Thoracic aorta (tissue), 2 donors: ENCODE measurements at regions not wholly inside any gene's neighbourhood (a gene's known extent, or its start where the extent isn't known, plus 50 kb on each side); places are given as distances from the start of the nearest gene placed in this dataset.

Experiments
- ATAC-seq: fragments of 150-250 bp; one replicate; pipeline ENCODE4 v1.8.0; 2017; ENCODE audit warnings: low read depth; ENCODE audit not compliant: insufficient number of reproducible peaks, low FRiP score
- DNase-seq: peaks from one replicate; pipeline ENCODE4 v3.0.0-alpha.2; 2020; ENCODE audit warnings: low spot score
- H3K27ac ChIP-seq, 2 donors: fragments of 200-600 bp; sonication (generic); 1 replicate in 1 of 2; 2 replicates in 1 of 2; pipeline ENCODE4 v1.5.1; 2016; ENCODE audit warnings: mild to moderate bottlenecking in 2 of 2, moderate library complexity in 2 of 2
- H3K27me3 ChIP-seq: fragments of 200-600 bp; sonication (generic); replicated peaks from 2 replicates; pipeline ENCODE4 v1.6.0; 2016; ENCODE audit warnings: mild to moderate bottlenecking; ENCODE audit not compliant: insufficient read depth
- H3K36me3 ChIP-seq: fragments of 200-600 bp; sonication (generic); one replicate; pipeline ENCODE4 v1.5.1; 2016
- H3K4me1 ChIP-seq, 2 donors: fragments of 200-600 bp; sonication (generic); 1 replicate in 1 of 2; 2 replicates in 1 of 2; pipeline versions ENCODE4 v1.5.1 to v1.6.0; 2016; ENCODE audit warnings: low read depth in 2 of 2, mild to moderate bottlenecking in 1 of 2; ENCODE audit not compliant: control insufficient read depth in 1 of 2
- H3K4me3 ChIP-seq: fragments of 200-600 bp; sonication (generic); 2 replicates; pipeline ENCODE4 v1.5.1; 2016; ENCODE audit warnings: mild to moderate bottlenecking
- H3K9me3 ChIP-seq: fragments of 200-600 bp; sonication (generic); 2 replicates; pipeline ENCODE4 v1.5.1; 2016
- TF ChIP-seq, protein P1 (sequence below): fragments of 200-600 bp; sonication (generic); IDR thresholded peaks from one replicate; pipeline ENCODE4 v1.5.1; 2019; ENCODE audit warnings: antibody characterized with exemption

DNA sequence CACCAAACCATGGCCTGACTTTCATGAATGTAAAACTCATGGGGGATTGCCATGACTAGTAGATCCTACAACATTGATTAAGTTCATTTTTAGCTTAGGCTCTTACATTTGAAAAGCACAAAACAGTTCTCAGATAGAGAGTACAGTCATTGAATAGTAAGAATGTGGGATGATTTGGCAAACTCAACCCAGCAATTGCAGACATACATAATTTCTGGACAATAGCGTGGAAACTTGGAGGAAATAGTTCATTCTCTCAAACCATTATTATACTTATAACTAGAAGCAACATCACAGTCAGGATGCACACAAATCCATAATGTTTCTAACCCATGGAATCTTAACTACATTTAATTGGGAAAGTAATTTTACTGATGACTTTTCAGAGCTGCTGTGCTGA lies 598.2 kb downstream of the LMO4 start:
- ATAC-seq = no peak
- Histone ChIP-seq H3K4me1 (peaks cover 0 to 9% of the 10 kb centered on the region in 2 donors), H3K4me3 (no peak overlapping the region)

DNA sequence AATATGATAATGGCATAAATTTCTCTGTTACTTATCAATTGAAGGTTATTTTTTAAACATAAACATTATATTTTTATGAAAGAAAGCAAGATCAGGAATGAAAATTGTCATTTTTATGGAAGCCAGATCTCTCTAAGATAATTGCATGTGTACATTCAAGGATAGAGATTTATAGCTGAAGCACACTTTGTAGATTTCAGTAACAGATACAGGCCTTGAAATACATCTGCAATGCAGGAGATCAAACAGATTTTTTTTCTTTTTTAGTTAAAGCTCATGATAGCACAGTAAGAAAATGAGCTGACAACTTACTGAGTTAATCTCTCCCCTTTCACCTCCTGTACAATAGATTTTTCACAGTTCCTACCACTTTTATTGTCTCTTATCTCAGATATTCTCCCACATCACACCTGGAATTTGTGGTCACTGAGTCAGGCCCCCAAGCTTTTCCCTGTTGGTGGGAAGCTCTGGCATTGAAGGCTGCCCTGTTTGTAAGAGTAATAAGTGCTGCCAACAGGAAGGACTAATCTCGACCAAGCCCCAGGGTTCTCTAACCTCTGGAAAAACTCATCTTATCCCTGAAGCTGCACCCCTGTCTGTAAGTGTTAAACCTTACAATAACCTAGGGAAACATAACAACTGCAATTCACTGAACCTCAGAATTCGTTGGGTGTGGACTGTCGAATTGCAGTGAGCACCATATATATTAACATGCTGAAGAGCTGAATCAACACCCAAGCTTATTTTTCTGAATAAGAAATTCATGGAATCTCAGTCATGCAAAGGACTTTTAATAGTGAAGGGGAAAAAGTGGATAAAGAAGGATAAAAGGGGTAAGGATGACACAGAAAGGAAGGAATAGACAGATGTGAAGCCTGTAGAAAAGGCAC lies 599.0 kb downstream of the LMO4 start:
- H3K4me1 ChIP-seq = peaks cover 0 to 9% of the 10 kb centered on the region in 2 donors
- DNase-seq = no peak
- H3K4me3 ChIP-seq = no peak overlapping the region
- no peak overlapping the region for H3K27ac ChIP-seq
- H3K9me3 ChIP-seq = no peaks in the 10 kb centered on the region
- no peaks in the 10 kb centered on the region for H3K27me3 ChIP-seq
- TF ChIP-seq, protein P1, sequence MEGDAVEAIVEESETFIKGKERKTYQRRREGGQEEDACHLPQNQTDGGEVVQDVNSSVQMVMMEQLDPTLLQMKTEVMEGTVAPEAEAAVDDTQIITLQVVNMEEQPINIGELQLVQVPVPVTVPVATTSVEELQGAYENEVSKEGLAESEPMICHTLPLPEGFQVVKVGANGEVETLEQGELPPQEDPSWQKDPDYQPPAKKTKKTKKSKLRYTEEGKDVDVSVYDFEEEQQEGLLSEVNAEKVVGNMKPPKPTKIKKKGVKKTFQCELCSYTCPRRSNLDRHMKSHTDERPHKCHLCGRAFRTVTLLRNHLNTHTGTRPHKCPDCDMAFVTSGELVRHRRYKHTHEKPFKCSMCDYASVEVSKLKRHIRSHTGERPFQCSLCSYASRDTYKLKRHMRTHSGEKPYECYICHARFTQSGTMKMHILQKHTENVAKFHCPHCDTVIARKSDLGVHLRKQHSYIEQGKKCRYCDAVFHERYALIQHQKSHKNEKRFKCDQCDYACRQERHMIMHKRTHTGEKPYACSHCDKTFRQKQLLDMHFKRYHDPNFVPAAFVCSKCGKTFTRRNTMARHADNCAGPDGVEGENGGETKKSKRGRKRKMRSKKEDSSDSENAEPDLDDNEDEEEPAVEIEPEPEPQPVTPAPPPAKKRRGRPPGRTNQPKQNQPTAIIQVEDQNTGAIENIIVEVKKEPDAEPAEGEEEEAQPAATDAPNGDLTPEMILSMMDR = no peak
- ATAC-seq = no peak
- no peaks in the 10 kb centered on the region for H3K36me3 ChIP-seq

More for the DNA sequence above, 598.2 kb downstream of the LMO4 start:
- DNase-seq = no peak
- H3K36me3 ChIP-seq = no peaks in the 10 kb centered on the region
- H3K27ac ChIP-seq = no peak overlapping the region
- TF ChIP-seq, protein P1 = no peak
- no peaks in the 10 kb centered on the region for H3K9me3 ChIP-seq
- H3K27me3 ChIP-seq = no peaks in the 10 kb centered on the region

DNA sequence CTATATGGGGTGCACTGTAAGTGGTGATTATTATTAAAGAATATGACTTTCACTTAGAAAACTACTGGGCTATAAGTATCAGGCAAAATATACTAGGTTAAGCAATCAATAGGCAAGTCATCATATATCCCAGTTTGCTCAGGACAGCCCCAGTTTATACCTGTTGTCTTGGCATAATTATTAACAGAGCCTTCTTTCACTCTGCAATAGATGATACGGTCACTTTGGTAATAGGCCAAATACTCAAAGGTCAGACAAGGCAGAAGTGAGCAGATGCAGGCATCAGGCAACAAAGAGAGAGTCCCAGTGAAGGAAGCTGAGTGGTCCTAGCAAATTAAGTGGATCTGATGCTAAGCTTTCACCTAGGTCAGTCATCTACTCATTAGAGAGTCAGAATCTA lies 599.9 kb downstream of the LMO4 start:
- Histone ChIP-seq H3K36me3 (no peaks in the 10 kb centered on the region), H3K4me3 (no peak overlapping the region), H3K27me3 (no peaks in the 10 kb centered on the region), H3K4me1 (peaks cover 0 to 9% of the 10 kb centered on the region in 2 donors), H3K9me3 (no peaks in the 10 kb centered on the region), H3K27ac (no peak overlapping the region)
- ATAC-seq = no peak
- no peak for DNase-seq
- TF ChIP-seq, protein P1 = no peak

DNA sequence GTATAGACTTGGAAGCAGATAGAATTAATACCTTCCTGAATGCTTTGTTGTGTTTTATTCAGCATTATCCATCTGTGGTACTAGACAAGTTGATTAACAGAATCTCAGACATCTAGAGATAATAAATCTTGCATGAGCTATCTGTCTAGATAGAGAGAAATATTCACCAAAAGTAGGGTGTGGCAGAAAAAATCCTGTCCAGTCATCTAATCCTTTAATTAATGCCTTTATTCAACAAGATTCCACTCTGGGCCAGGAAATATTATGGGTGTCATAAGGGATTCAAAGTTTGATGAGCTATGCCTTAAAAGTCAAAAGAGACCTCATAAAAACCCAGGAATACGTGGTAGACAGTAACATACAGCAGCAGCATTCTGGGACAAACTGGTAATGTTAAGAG lies 601.2 kb downstream of the LMO4 start:
- TF ChIP-seq, protein P1 = no peak
- ATAC-seq (no peak), DNase-seq (no peak)
- no peaks in the 10 kb centered on the region for H3K27me3 ChIP-seq
- no peaks in the 10 kb centered on the region for H3K9me3 ChIP-seq
- H3K27ac ChIP-seq = no peak overlapping the region
- H3K36me3 ChIP-seq = no peaks in the 10 kb centered on the region
- H3K4me1 ChIP-seq = peaks cover 0 to 9% of the 10 kb centered on the region in 2 donors
- H3K4me3 ChIP-seq = no peak overlapping the region

DNA sequence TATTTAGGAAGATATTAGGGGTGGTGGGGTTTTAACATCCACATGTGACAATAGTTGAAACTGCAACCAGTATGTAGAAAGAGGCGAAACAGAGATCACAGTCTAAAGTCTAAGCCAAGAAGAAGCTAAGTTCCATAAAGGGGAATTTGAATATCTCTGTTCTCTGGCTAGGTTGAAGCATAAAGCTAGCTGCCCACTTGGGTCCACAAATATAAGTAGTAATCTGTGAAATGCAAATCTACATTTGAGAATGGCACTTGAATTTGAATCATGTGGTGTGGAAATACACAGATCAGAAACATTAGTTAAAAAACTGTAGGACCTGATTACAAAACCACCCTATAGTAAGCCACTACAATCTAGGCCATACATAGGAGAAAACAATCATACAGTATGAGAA lies 602.1 kb downstream of the LMO4 start:
- DNase-seq = no peak
- no peak overlapping the region for H3K4me3 ChIP-seq
- no peaks in the 10 kb centered on the region for H3K36me3 ChIP-seq
- peaks cover 0 to 9% of the 10 kb centered on the region in 2 donors for H3K4me1 ChIP-seq
- H3K27me3 ChIP-seq = no peaks in the 10 kb centered on the region
- no peak overlapping the region for H3K27ac ChIP-seq
- TF ChIP-seq, protein P1 = no peak
- no peaks in the 10 kb centered on the region for H3K9me3 ChIP-seq
- ATAC-seq = no peak
